Osteoblast (primary cell): ENCODE measurements at regions not wholly inside any gene's neighbourhood (a gene's known extent, or its start where the extent isn't known, plus 50 kb on each side); places are given as distances from the start of the nearest gene placed in this dataset.

ENCODE experiments used
- DNase-seq: peaks from one replicate; pipeline ENCODE4 v3.0.0; 2011; ENCODE audit warnings: low spot score, mixed read lengths; ENCODE audit not compliant: insufficient read length; ENCODE audit errors: missing footprints
- H2AFZ ChIP-seq: 2 replicates; pipeline ENCODE4 v1.6.0; 2011; ENCODE audit warnings: mild to moderate bottlenecking, low read length
- H3K27ac ChIP-seq: 2 replicates; pipeline ENCODE4 v1.5.1; 2011; ENCODE audit warnings: mild to moderate bottlenecking, low read depth, low read length, moderate library complexity
- H3K27me3 ChIP-seq: 2 replicates; pipeline ENCODE4 v1.6.0; 2012; ENCODE audit warnings: mild to moderate bottlenecking, control low read depth, inconsistent platforms, low read length, moderate library complexity; ENCODE audit not compliant: insufficient read depth
- H3K36me3 ChIP-seq: 2 replicates; pipeline ENCODE4 v1.5.1; 2011; ENCODE audit warnings: mild to moderate bottlenecking, low read length, control low read depth, moderate library complexity; ENCODE audit not compliant: insufficient read depth
- H3K4me1 ChIP-seq: 2 replicates; pipeline ENCODE4 v1.5.1; 2011; ENCODE audit warnings: mild to moderate bottlenecking, low read length, control low read depth, moderate library complexity; ENCODE audit not compliant: insufficient read depth
- H3K4me2 ChIP-seq: 2 replicates; pipeline ENCODE4 v1.6.0; 2011; ENCODE audit warnings: mild to moderate bottlenecking, low read length; ENCODE audit not compliant: insufficient read depth
- H3K4me3 ChIP-seq: fragments of 200-600 bp; sonication (generic); 3 replicates; pipeline ENCODE4 v1.5.1; 2012; ENCODE audit warnings: mild to moderate bottlenecking, low read length, inconsistent platforms; ENCODE audit not compliant: insufficient read depth
- H3K79me2 ChIP-seq: 2 replicates; pipeline ENCODE4 v1.6.0; 2012; ENCODE audit warnings: mild to moderate bottlenecking, low read length, control low read depth, inconsistent platforms; ENCODE audit not compliant: insufficient read depth
- H3K9me3 ChIP-seq: 2 replicates; pipeline ENCODE4 v1.5.1; 2011; ENCODE audit warnings: low read depth, low read length, control low read depth
- H4K20me1 ChIP-seq: 2 replicates; pipeline ENCODE4 v1.6.0; 2012; ENCODE audit warnings: mild to moderate bottlenecking, low read length, control low read depth; ENCODE audit not compliant: insufficient read depth
- TF ChIP-seq, protein P1 (sequence below): IDR thresholded peaks from 2 replicates; pipeline ENCODE4 v1.5.1; 2011; ENCODE audit warnings: mild to moderate bottlenecking, low read depth, low read length, moderate library complexity; ENCODE audit errors: extremely low read depth

DNA sequence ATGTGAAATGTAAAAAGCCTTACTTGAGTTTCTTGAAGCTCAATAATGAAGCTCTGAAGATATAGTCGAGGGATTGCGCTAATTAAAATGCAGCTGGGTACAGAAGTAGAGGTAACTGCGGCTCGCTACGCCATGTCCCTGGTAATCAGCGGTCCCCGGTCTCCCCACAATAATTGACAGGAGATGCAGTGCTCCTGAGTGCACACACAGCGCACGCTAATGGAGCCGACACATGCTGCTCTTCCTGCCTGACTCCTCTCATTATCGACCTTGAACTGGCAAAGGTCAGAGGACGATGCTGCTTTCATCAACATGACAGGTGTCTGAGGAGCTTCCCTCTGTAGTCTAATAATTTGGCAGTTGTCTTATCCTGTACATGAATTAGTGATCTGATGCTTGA, 365.9 kb downstream of the RNF144B start:
- Histone ChIP-seq H3K36me3 (no peaks in the 10 kb centered on the region), H3K9me3 (no peaks in the 10 kb centered on the region), H4K20me1 (no peaks in the 10 kb centered on the region), H3K27ac (no peak overlapping the region), H3K4me2 (no peak overlapping the region), H3K4me3 (no peak overlapping the region), H3K27me3 (no peaks in the 10 kb centered on the region), H3K79me2 (no peaks in the 10 kb centered on the region), H3K4me1 (no peaks in the 10 kb centered on the region), H2AFZ (no peak overlapping the region)
- DNase-seq = no peak
- TF ChIP-seq, protein P1, sequence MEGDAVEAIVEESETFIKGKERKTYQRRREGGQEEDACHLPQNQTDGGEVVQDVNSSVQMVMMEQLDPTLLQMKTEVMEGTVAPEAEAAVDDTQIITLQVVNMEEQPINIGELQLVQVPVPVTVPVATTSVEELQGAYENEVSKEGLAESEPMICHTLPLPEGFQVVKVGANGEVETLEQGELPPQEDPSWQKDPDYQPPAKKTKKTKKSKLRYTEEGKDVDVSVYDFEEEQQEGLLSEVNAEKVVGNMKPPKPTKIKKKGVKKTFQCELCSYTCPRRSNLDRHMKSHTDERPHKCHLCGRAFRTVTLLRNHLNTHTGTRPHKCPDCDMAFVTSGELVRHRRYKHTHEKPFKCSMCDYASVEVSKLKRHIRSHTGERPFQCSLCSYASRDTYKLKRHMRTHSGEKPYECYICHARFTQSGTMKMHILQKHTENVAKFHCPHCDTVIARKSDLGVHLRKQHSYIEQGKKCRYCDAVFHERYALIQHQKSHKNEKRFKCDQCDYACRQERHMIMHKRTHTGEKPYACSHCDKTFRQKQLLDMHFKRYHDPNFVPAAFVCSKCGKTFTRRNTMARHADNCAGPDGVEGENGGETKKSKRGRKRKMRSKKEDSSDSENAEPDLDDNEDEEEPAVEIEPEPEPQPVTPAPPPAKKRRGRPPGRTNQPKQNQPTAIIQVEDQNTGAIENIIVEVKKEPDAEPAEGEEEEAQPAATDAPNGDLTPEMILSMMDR = no peak

DNA sequence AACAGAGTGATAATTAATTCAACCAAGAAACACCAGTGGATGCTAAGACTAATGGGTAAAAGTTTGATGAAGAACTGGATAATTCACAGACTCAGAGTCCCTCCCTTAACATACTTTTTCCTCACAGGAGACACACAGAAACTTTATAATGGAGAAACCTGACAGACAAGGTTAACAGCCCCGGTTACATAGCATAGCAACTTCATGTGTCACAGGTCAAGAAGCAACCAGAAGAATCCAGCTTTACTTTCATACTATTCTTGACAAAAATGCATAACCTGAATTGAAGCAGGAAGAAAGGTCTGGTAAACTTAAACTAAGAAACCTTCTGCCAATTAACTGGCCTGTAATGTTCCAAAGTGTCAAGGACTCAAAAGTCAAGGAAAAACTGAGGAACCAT, 375.9 kb downstream of the RNF144B start:
- no peak overlapping the region for H3K4me2 ChIP-seq
- no peak overlapping the region for H3K27ac ChIP-seq
- H4K20me1 ChIP-seq = no peaks in the 10 kb centered on the region
- H3K9me3 ChIP-seq = no peaks in the 10 kb centered on the region
- no peaks in the 10 kb centered on the region for H3K36me3 ChIP-seq
- H3K79me2 ChIP-seq = no peaks in the 10 kb centered on the region
- no peak for DNase-seq
- no peak overlapping the region for H3K4me3 ChIP-seq
- TF ChIP-seq, protein P1 = no peak
- no peak overlapping the region for H2AFZ ChIP-seq
- H3K27me3 ChIP-seq = no peaks in the 10 kb centered on the region
- H3K4me1 ChIP-seq = no peaks in the 10 kb centered on the region

DNA sequence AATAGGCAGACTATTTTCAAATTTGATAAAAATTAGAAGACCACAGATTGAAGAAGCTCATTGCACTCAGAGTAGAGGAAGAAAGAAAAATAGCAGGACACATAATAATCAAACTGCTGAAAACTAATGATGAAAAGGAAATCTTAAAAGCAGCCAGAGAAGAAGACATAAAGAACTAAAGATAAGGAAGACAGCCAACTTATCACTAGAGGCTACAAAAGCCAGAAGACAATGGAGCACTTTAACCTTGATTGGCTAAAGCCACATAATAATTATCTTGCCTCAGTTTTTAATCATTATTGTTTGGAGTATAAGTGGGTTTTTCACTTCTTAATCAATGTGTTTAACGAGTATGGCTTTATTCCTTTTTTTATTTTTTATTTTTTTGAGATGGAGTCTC, 397.6 kb downstream of the RNF144B start:
- Histone ChIP-seq H3K27me3 (no peaks in the 10 kb centered on the region), H3K4me2 (no peak overlapping the region), H3K4me3 (no peak overlapping the region), H3K27ac (no peak overlapping the region), H2AFZ (no peak overlapping the region), H3K4me1 (no peaks in the 10 kb centered on the region), H4K20me1 (no peaks in the 10 kb centered on the region), H3K9me3 (no peaks in the 10 kb centered on the region), H3K79me2 (no peaks in the 10 kb centered on the region), H3K36me3 (no peaks in the 10 kb centered on the region)
- DNase-seq = no peak
- TF ChIP-seq, protein P1 = no peak

DNA sequence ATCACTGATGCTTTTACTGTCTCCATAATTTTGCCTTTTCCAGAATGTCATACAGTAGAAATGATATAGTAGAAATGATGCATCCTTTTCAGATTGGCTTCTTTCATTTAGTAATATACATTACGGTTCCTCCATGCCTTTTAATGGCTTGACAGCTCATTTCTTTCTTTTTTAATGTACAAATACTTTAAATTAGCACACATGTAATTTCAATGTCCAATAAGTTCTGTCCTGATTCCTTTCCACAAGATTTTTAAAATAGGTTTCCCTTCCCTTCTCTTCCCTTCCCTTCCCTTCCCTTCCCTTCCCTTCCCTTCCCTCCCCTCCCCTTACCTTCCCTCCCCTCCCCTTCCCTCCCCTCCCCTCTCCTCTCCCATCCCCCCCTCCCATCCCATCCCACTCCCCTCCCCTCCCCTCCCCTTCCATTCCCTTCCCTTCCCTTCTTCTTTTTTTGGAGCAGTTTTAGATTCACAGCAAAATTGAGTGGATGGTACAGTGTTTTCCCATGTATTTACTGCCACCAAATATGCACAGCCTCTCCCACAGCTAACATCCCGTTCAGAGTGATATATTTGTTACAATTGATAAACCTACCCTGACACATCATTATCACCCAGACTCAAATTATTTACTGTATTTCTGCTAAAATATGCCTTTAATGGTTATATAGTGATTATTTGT, 398.8 kb downstream of the RNF144B start:
- Histone ChIP-seq H3K4me2 (no peak overlapping the region), H4K20me1 (no peaks in the 10 kb centered on the region), H3K4me3 (no peak overlapping the region), H3K27ac (no peak overlapping the region), H3K4me1 (no peaks in the 10 kb centered on the region), H3K27me3 (no peaks in the 10 kb centered on the region), H3K9me3 (no peaks in the 10 kb centered on the region), H3K79me2 (no peaks in the 10 kb centered on the region), H3K36me3 (no peaks in the 10 kb centered on the region), H2AFZ (no peak overlapping the region)
- TF ChIP-seq, protein P1 = no peak
- no peak for DNase-seq
